ENCODE measurements at regions not wholly inside any gene's neighbourhood (a gene's known extent, or its start where the extent isn't known, plus 50 kb on each side); places are given as distances from the start of the nearest gene placed in this dataset.

DNA sequence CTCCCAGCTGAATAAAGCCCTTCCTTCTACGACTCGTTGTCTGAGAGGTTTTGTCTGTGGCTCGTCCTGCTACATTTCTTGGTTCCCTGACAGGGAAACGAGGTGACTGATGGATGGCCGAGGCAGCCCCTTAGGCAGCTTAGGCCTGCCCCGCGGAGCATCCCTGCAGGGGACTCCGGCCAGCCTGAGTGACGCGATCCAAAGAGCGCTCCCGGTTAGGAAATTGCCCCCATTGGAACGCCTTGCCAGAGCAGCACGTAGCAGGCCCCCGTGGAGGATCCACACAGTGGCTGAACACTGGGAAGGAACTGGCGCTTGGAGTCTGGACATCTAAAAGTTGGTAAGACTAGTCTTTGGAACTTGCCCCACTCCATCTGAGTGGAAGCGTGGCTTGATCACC is 296.8 kb upstream of the SGCG start:
- TF ChIP-seq, protein P1, sequence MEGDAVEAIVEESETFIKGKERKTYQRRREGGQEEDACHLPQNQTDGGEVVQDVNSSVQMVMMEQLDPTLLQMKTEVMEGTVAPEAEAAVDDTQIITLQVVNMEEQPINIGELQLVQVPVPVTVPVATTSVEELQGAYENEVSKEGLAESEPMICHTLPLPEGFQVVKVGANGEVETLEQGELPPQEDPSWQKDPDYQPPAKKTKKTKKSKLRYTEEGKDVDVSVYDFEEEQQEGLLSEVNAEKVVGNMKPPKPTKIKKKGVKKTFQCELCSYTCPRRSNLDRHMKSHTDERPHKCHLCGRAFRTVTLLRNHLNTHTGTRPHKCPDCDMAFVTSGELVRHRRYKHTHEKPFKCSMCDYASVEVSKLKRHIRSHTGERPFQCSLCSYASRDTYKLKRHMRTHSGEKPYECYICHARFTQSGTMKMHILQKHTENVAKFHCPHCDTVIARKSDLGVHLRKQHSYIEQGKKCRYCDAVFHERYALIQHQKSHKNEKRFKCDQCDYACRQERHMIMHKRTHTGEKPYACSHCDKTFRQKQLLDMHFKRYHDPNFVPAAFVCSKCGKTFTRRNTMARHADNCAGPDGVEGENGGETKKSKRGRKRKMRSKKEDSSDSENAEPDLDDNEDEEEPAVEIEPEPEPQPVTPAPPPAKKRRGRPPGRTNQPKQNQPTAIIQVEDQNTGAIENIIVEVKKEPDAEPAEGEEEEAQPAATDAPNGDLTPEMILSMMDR (conservative IDR thresholded peaks at IDR 0.05; ENCODE audit: low read depth in 2 of 2): no peak
- no peak for TF ChIP-seq EZH2 (IDR thresholded peaks at IDR 0.05; ENCODE audit: low read depth, unreplicated experiment)
- TF ChIP-seq POLR2AphosphoS5 (IDR thresholded peaks at IDR 0.05; ENCODE audit: low read depth): no peak
- no peak for TF ChIP-seq ZNF331 (CRISPR knock-in tag; IDR thresholded peaks at IDR 0.05; ENCODE audit: low read depth)
- TF ChIP-seq JUNB (IDR thresholded peaks at IDR 0.05; ENCODE audit: unreplicated experiment): no peak
- TF ChIP-seq REST (IDR thresholded peaks at IDR 0.05; ENCODE audit: unreplicated experiment): no peak
- no peak for TF ChIP-seq CREB1 (CRISPR knock-in tag; IDR thresholded peaks at IDR 0.05; ENCODE audit: low read depth)
- TF ChIP-seq STAT1 (IDR thresholded peaks at IDR 0.05; ENCODE audit: unreplicated experiment): no peak
- no peak for TF ChIP-seq EZH2phosphoT487 (IDR thresholded peaks at IDR 0.05; ENCODE audit: unreplicated experiment)
- TF ChIP-seq, protein P2, sequence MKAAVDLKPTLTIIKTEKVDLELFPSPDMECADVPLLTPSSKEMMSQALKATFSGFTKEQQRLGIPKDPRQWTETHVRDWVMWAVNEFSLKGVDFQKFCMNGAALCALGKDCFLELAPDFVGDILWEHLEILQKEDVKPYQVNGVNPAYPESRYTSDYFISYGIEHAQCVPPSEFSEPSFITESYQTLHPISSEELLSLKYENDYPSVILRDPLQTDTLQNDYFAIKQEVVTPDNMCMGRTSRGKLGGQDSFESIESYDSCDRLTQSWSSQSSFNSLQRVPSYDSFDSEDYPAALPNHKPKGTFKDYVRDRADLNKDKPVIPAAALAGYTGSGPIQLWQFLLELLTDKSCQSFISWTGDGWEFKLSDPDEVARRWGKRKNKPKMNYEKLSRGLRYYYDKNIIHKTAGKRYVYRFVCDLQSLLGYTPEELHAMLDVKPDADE (IDR thresholded peaks at IDR 0.05): no peak
- no peak for TF ChIP-seq ZNF114 (CRISPR knock-in tag; IDR thresholded peaks at IDR 0.05)
- no peak for TF ChIP-seq NANOG (IDR thresholded peaks at IDR 0.05; ENCODE audit: borderline replicate concordance)

Data from GM23338 (cell line).